H1 (cell line): ENCODE measurements at regions not wholly inside any gene's neighbourhood (a gene's known extent, or its start where the extent isn't known, plus 50 kb on each side); places are given as distances from the start of the nearest gene placed in this dataset.

ENCODE experiments used
- CBX8 ChIP-seq: fragments of 300-800, 300-1000 bp; sonication (generic); IDR thresholded peaks from 2 replicates; pipeline ENCODE4 v1.7.1; 2016; ENCODE audit warnings: low read depth, low read length, borderline replicate concordance
- CTCF ChIP-seq, 3 experiments: IDR thresholded peaks; 1 replicate in 2 of 3; 2 replicates in 1 of 3; pipeline versions ENCODE4 v1.5.1 to v1.6.1; 2011; ENCODE audit warnings: low read length in 3 of 3, mild to moderate bottlenecking in 3 of 3, inconsistent platforms in 2 of 3, low read depth in 1 of 3, moderate library complexity in 1 of 3; ENCODE audit not compliant: insufficient read depth in 1 of 3; ENCODE audit errors: control extremely low read depth in 1 of 3
- EGR1 ChIP-seq: IDR thresholded peaks from 2 replicates; pipeline ENCODE4 v1.6.1; 2011; ENCODE audit warnings: low read depth, low read length, borderline replicate concordance
- EZH2 ChIP-seq: fragments of 200-600 bp; sonication (generic); IDR thresholded peaks from 2 replicates; pipeline ENCODE4 v1.7.1; 2012; ENCODE audit warnings: low read depth, mild to moderate bottlenecking, moderate library complexity, low read length, inconsistent platforms; ENCODE audit not compliant: severe bottlenecking
- KDM5A ChIP-seq: fragments of 200-600 bp; IDR thresholded peaks from 2 replicates; pipeline ENCODE4 v1.7.1; 2012; ENCODE audit warnings: mild to moderate bottlenecking, low read length, inconsistent platforms, mixed read lengths
- MAFK ChIP-seq: IDR thresholded peaks from 2 replicates; pipeline ENCODE4 v1.6.1; 2012; ENCODE audit warnings: low read depth, mild to moderate bottlenecking, improper control_type of control experiment, low read length
- POLR2A ChIP-seq, 2 experiments: IDR thresholded peaks; 1 replicate in 1 of 2; 2 replicates in 1 of 2; pipeline ENCODE4 v1.6.1; 2011; ENCODE audit warnings: low read depth in 2 of 2, low read length in 2 of 2, mild to moderate bottlenecking in 2 of 2; ENCODE audit errors: control extremely low read depth in 1 of 2
- POLR2AphosphoS5 ChIP-seq: IDR thresholded peaks from 2 replicates; pipeline ENCODE4 v1.6.1; 2011; ENCODE audit warnings: low read depth, low read length
- POU5F1 ChIP-seq: IDR thresholded peaks from 2 replicates; pipeline ENCODE4 v1.6.1; 2011; ENCODE audit warnings: low read depth, mild to moderate bottlenecking, low read length, moderate library complexity
- RAD21 ChIP-seq, 2 experiments: IDR thresholded peaks in 1 of 2; conservative IDR thresholded peaks in 1 of 2; 2 replicates each; pipeline ENCODE4 v1.6.1; 2011; ENCODE audit warnings: low read depth in 2 of 2, low read length in 2 of 2, improper control_type of control experiment in 1 of 2, inconsistent platforms in 1 of 2, mild to moderate bottlenecking in 1 of 2, moderate library complexity in 1 of 2
- SAP30 ChIP-seq: fragments of 300-600 bp; sonication (generic); IDR thresholded peaks from 2 replicates; pipeline ENCODE4 v1.7.1; 2012; ENCODE audit warnings: low read length, moderate library complexity, mild to moderate bottlenecking, inconsistent platforms; ENCODE audit not compliant: insufficient read depth, insufficient replicate concordance
- SP1 ChIP-seq: IDR thresholded peaks from 2 replicates; pipeline ENCODE4 v1.6.1; 2011; ENCODE audit warnings: low read depth, low read length
- USF2 ChIP-seq: IDR thresholded peaks from 2 replicates; pipeline ENCODE4 v1.6.1; 2011; ENCODE audit warnings: low read length, improper control_type of control experiment
- YY1 ChIP-seq: IDR thresholded peaks from 2 replicates; pipeline ENCODE4 v1.6.1; 2011; ENCODE audit warnings: low read depth, mild to moderate bottlenecking, low read length

- TF ChIP-seq CTCF (IDR thresholded peaks at IDR 0.05; ENCODE audit: control extremely low read depth in 1 of 3, insufficient read depth in 1 of 3, low read depth in 1 of 3, low read length in 3 of 3): no peak
- no peak for TF ChIP-seq SAP30
- no peak for TF ChIP-seq RAD21 (IDR thresholded peaks at IDR 0.05 in 1 of 2, conservative IDR thresholded peaks at IDR 0.05 in 1 of 2; ENCODE audit: low read depth in 2 of 2, low read length in 2 of 2)
- TF ChIP-seq EZH2: no peak
- TF ChIP-seq MAFK: no peak
- no peak for TF ChIP-seq KDM5A
- no peak for TF ChIP-seq POLR2A (IDR thresholded peaks at IDR 0.05; ENCODE audit: control extremely low read depth in 1 of 2, low read depth in 2 of 2, low read length in 2 of 2)
- TF ChIP-seq USF2: no peak
- TF ChIP-seq CBX8: no peak
- no peak for TF ChIP-seq SP1
- TF ChIP-seq POU5F1: no peak
- no peak for TF ChIP-seq POLR2AphosphoS5
- no peak for TF ChIP-seq YY1
- no peak for TF ChIP-seq EGR1
Observed at GRCh38 chr6:101203664-101204063, 189.8 kb upstream of the GRIK2 start.
